ENCODE measurements at regions not wholly inside any gene's neighbourhood (a gene's known extent, or its start where the extent isn't known, plus 50 kb on each side); places are given as distances from the start of the nearest gene placed in this dataset.
A peak's percentile ranks its signal among the peaks of the same experiment; 100 is the strongest.

DNA sequence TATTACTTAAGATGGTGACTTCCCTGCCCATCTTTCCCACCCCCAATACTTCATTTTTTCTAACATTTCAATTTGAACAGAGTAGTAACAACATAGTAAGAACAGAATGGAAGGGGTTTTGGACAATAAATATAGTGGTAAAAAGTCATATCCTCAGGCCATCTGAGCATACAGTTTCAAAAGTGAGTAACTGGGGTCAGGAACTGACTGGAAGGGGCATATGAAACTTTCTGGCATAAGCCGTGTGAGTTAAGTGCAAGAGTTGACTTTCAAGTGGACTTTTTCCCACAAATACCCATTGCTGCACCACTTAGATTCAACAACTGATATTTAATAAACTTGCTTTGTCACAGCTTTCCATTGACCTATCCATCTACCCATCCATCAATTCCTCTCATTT is 153.5 kb upstream of the IL12A start:
- ATAC-seq (replicated peaks in 1 of 2) (no peak), DNase-seq (no peak)
- Mint-ChIP-seq H3K4me3 (no peak overlapping the region), H3K4me1 (ENCODE audit: low read depth) (no peaks in the 10 kb centered on the region), H3K9me3 (no peaks in the 10 kb centered on the region), H3K36me3 (ENCODE audit: insufficient read depth in 2 of 2) (no peaks in the 10 kb centered on the region), H3K27ac (no peak overlapping the region), H3K27me3 (ENCODE audit: low read depth) (peaks cover 6% of the 10 kb centered on the region)

DNA sequence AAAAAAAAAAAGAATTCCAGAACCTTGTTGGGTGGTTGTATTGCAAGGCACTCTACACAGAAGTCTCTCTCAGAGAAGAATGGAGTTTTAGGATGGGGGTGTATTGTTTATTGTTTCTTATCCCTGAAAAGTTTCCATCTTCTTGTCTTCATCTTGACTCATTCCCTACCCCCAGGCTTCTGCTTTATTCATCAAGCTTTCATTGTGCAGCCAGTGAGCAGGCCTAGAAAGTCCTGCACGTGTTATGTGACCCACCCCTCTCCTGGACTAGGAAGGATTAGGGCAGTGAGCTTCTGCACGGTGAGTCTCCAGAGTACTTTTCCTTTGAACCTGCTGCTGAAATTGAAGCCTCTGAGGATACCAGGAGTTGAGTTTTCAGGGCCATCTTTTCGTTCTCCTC is 150.9 kb upstream of the IL12A start:
- Mint-ChIP-seq H3K4me1 (ENCODE audit: low read depth) (no peaks in the 10 kb centered on the region), H3K36me3 (ENCODE audit: insufficient read depth in 2 of 2) (no peaks in the 10 kb centered on the region), H3K4me3 (no peak overlapping the region), H3K27me3 (ENCODE audit: low read depth) (peaks cover 26% of the 10 kb centered on the region), H3K9me3 (no peaks in the 10 kb centered on the region), H3K27ac (no peak overlapping the region)
- ATAC-seq (replicated peaks in 1 of 2) (no peak), DNase-seq (no peak)

DNA sequence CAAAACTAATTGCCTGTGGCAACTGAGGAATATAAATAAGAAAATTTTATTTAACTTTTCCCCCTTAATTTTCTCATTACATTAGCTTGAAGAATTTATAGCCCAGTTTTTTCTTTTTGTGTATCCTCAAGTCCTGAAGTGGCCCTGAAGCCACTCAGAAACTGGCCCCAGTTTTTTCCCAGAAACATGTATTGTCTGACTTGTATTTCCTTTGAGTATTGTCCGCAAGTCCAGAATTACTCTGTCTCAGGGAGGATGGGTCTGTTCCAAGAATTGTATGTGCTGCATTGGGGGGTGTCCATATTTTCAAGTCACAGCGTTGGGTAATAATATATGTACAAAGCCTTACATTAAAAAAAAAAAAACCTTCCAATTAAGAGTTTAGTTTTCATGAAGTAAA is 149.7 kb upstream of the IL12A start:
- DNase-seq (no peak), ATAC-seq (replicated peaks in 1 of 2) (no peak)
- Mint-ChIP-seq H3K27me3 (ENCODE audit: low read depth) (peaks cover 26% of the 10 kb centered on the region), H3K36me3 (ENCODE audit: insufficient read depth in 2 of 2) (no peaks in the 10 kb centered on the region), H3K4me3 (no peak overlapping the region), H3K9me3 (no peaks in the 10 kb centered on the region), H3K4me1 (ENCODE audit: low read depth) (no peaks in the 10 kb centered on the region), H3K27ac (no peak overlapping the region)

DNA sequence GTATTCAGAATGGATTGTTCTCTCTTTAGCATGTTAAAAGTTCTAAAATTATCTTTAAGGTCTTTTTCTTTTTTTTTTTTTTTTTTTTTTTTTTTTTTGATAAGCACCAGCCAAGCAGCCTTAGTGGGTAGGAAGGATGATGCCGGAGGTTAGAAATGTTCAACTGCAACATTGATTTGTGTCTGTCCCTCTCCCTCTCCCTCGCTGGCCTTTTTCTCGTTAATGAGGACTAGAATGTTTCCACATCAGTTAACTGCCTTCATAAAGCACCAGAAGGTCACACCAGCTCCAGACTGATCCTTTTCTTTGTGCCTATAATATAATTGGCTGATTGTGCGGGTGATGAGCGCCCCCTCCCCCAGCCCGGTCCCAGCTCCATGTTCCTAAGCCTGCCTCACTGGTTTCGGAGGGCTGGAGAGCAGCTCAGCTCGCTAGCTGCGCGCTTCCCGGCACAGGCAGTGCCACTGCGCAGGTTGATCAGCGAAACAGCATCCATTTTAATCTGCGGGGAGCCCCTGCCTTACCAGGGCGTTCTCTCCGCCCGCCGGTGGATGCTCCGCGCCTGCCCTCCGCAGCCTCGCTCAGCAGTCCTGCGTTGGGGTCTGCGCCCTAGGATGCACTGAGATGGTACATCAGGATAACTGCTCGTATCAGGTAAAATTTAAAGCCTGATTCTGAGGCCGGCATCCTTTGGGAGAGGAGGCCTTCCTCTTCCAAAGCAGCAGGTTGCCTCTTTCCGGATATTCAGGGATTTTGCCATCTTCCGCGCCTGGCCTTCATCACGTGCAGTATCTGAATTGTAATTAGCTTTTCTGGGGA is 148.9 kb upstream of the IL12A start, which contains the start of gene SCHIP1:
TSS of gene SCHIP1 (plus strand) at position 301 of the 819 bp plus-strand sequence.
- Mint-ChIP-seq H3K4me1 (ENCODE audit: low read depth) (no peaks in the 10 kb centered on the region), H3K9me3 (no peaks in the 10 kb centered on the region), H3K27me3 (ENCODE audit: low read depth) (peaks cover 27% of the 10 kb centered on the region), H3K27ac (no peak within 1 kb of the TSS), H3K36me3 (ENCODE audit: insufficient read depth in 2 of 2) (no peaks in the 10 kb centered on the region), H3K4me3 (peak within 1 kb of the TSS; percentile 54 to 63)
- ATAC-seq (replicated peaks in 1 of 2) (peak; percentile 41 to 63), DNase-seq (peak in 1 of 2 donors; percentile 13)

DNA sequence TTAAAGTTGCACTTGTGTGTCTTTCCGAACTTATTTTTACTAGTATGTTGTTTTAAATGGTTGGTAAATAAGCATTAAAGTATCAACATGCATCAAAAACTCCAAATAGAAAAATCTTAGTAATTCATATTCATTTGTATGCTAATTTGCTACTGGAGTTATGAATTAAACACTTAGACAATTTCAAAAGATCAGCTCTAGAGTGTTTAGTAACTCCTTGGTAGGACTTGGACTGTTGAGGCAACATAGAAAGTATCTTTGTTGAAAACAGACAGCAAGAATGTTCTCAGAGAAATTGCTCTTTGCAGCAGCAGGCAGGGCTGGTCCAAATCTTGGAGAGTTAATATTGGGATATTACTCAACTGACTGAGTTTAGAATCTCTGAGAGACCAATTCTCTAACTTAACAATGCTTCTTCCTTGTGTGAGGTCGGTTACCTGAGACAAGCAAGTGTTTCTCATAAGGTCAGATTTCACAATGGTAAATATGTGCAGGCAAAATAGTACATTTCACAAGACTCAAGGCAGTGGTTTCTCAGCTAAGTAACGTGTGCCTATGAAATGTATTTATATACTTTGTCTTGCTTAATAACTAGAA is 147.8 kb upstream of the IL12A start:
- Mint-ChIP-seq H3K4me3 (no peak overlapping the region), H3K27me3 (ENCODE audit: low read depth) (peaks cover 34% of the 10 kb centered on the region), H3K4me1 (ENCODE audit: low read depth) (no peaks in the 10 kb centered on the region), H3K36me3 (ENCODE audit: insufficient read depth in 2 of 2) (no peaks in the 10 kb centered on the region), H3K27ac (no peak overlapping the region), H3K9me3 (no peaks in the 10 kb centered on the region)
- ATAC-seq (replicated peaks in 1 of 2) = no peak
- no peak for DNase-seq

DNA sequence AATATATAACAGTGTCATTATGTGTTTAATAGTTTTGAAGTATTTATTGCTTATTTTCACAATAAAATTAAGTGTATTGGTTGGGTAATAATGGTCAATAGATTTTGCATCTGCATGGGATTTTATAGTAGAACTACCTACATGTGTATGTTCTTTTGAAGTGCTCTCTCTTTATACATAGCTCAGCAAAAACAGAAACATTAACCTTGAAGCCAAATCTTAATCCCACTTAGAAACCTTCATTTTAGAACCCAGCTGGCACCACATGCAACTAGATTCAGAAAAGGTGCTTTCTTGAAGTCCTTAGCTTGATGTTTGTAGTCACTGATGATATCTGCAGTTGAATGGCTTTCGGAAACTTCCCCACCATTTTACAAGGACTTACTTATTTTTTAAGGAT is 146.9 kb upstream of the IL12A start:
- Mint-ChIP-seq H3K9me3 (no peaks in the 10 kb centered on the region), H3K4me1 (ENCODE audit: low read depth) (no peaks in the 10 kb centered on the region), H3K36me3 (ENCODE audit: insufficient read depth in 2 of 2) (no peaks in the 10 kb centered on the region), H3K4me3 (no peak overlapping the region), H3K27me3 (ENCODE audit: low read depth) (peaks cover 34% of the 10 kb centered on the region), H3K27ac (no peak overlapping the region)
- ATAC-seq (replicated peaks in 1 of 2) (no peak), DNase-seq (no peak)

DNA sequence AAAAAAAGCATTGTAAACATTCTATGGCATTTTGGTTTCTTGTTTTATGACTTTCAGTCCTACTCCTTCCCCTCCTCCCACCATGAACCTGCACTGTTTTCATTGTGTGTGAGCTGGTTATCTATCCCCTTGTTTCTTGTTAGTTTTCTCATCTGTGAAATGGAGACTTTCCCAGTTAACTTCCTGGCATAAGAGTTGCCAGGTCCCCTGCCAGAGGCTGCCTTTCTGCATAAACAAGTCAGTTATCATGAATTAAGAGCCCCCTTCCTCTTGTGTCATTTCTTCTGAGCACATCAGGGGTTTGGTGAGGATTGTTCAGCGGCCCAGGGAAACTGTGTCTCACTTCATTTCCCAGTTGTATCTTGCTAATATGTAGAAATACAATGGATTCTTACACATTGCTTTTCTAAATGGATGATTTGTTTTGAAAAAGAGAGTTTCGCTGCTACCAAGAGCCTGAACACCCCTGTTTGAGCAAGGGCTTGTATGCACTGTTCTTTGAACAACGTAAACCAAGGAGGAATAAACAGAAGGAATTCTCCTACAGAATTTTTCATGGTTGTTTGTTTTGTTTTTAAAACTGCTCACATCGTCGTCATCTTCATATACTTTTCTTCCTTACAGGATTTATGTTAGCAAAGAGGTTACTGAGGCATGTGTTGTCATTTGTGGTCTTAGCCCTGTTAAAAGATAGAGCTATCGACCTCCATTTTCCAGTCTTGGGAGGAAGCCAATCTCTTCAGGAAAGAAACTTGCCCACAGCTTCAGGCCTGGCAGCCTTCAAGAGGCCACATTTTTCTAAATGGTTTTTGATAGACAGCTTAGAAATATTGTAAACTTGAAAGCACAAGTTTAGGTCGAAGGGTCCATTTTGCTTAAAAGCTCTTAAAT is 144.6 kb upstream of the IL12A start:
- Mint-ChIP-seq H3K27ac (no peak overlapping the region), H3K36me3 (ENCODE audit: insufficient read depth in 2 of 2) (no peaks in the 10 kb centered on the region), H3K4me3 (no peak overlapping the region), H3K27me3 (ENCODE audit: low read depth) (peaks cover 34% of the 10 kb centered on the region), H3K4me1 (ENCODE audit: low read depth) (no peaks in the 10 kb centered on the region), H3K9me3 (no peaks in the 10 kb centered on the region)
- DNase-seq (no peak), ATAC-seq (replicated peaks in 1 of 2) (no peak)

DNA sequence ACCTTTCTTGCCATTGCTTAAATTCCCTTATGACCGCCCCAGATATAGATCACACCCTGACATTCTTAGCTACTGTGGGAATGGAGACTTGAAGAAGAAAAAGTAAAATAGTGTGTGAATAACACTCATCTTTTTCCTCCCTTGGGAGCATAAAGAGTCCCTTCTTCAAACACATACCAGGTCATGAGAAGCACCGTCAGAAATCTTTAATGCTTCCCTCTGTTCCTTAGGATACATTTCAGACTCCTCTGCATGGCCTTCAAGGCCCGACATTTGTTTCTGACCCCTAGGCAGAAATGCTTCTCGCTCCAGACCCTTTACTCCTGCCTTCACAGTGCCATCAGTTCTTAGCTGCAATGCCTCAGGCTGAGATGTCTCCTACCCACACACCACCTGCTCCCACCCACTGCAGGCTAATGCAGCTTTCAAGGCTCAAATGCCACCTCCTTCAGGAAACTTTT is 143.8 kb upstream of the IL12A start:
- Mint-ChIP-seq H3K36me3 (ENCODE audit: insufficient read depth in 2 of 2) (no peaks in the 10 kb centered on the region), H3K4me1 (ENCODE audit: low read depth) (no peaks in the 10 kb centered on the region)
- no peak for ATAC-seq (replicated peaks in 1 of 2)

DNA sequence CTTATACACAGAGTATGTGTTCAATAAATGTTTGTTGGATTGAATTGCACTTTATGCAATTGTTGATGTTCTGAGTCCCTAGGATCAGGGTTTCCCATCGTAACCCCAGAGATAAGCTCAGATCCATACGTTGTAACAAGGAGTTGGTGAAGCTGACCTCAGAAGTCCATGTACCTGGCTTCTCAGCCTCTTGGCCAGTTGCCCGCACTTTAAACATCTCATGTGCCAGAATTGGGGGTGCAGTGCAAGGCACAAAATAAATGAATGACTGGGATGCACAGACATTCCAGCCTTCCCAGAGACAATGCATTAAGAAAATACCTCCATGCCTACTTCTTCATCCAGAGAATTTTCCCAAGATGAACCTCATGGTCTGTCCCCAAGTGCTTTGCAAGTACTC is 142.9 kb upstream of the IL12A start:
- Mint-ChIP-seq H3K9me3 (no peaks in the 10 kb centered on the region), H3K36me3 (ENCODE audit: insufficient read depth in 2 of 2) (no peaks in the 10 kb centered on the region), H3K27ac (no peak overlapping the region), H3K27me3 (ENCODE audit: low read depth) (peaks cover 22% of the 10 kb centered on the region), H3K4me1 (ENCODE audit: low read depth) (no peaks in the 10 kb centered on the region), H3K4me3 (no peak overlapping the region)
- DNase-seq = no peak
- no peak for ATAC-seq (replicated peaks in 1 of 2)

More for the DNA sequence above, 143.8 kb upstream of the IL12A start:
- H3K27me3 Mint-ChIP-seq (ENCODE audit: low read depth) = peaks cover 30% of the 10 kb centered on the region
- no peaks in the 10 kb centered on the region for H3K9me3 Mint-ChIP-seq
- no peak overlapping the region for H3K27ac Mint-ChIP-seq
- DNase-seq = no peak
- no peak overlapping the region for H3K4me3 Mint-ChIP-seq

DNA sequence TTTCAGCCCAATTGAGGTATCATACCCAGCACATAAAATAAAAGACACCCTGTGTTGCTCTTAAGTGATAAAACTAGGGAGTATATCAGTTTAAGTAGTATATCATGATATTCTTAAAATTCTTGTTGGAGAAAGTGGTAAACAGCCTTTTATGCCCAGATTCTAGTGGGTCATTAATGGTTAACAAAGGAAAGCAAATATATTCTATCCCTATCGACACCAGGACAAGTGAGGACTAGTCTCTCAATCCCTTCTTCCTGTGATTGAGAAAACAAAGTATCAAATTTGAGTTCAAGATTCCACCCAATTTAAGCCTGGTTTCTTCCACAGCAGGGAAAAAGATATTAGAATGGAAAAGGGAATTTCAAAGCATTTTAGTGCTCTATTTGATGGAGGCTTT is 142.4 kb upstream of the IL12A start:
- Mint-ChIP-seq H3K4me3 (no peak overlapping the region), H3K27me3 (ENCODE audit: low read depth) (peaks cover 17% of the 10 kb centered on the region), H3K9me3 (no peaks in the 10 kb centered on the region), H3K36me3 (ENCODE audit: insufficient read depth in 2 of 2) (no peaks in the 10 kb centered on the region), H3K4me1 (ENCODE audit: low read depth) (no peaks in the 10 kb centered on the region), H3K27ac (no peak overlapping the region)
- no peak for DNase-seq
- ATAC-seq (replicated peaks in 1 of 2) = no peak

DNA sequence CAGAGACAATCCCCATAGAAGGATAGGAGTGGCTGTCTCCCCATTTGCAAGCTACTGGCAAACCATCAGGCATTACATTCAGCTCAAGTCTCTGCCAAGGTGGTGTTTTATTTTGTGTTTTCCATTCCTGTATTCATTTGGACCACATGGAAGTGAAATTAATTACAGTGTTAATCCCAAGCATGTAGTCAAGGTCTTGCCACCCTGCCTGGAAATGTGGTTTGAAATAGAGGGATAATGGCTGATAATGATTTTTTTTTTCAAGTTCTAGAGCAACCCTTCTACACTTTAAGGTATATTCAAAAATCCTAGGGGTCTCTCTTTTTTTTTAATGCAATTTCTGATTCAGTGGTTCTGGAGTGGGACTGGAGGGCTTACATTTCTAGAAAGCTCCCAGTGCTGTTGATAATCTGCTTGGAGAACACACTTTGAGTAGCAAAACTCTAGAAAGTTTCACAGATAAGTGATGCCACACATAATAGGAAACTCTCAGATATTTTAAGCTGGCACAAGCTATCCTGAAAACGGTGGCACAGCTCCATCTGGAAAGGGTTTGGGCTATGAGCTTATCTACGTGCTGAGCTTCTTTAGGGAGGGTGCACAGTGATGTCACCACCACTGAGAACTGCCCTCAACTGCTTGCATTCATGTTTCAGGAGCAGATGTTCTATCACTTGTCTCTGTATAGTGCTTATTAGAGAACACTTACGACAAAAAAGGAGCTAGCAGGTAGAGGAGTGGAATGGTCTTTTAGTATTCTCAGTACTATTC is 140.1 kb upstream of the IL12A start:
- Mint-ChIP-seq H3K4me1 (ENCODE audit: low read depth) (no peaks in the 10 kb centered on the region), H3K9me3 (no peaks in the 10 kb centered on the region), H3K4me3 (no peak overlapping the region), H3K36me3 (ENCODE audit: insufficient read depth in 2 of 2) (no peaks in the 10 kb centered on the region), H3K27ac (no peak overlapping the region), H3K27me3 (ENCODE audit: low read depth) (peaks cover 17% of the 10 kb centered on the region)
- no peak for ATAC-seq (replicated peaks in 1 of 2)
- no peak for DNase-seq

DNA sequence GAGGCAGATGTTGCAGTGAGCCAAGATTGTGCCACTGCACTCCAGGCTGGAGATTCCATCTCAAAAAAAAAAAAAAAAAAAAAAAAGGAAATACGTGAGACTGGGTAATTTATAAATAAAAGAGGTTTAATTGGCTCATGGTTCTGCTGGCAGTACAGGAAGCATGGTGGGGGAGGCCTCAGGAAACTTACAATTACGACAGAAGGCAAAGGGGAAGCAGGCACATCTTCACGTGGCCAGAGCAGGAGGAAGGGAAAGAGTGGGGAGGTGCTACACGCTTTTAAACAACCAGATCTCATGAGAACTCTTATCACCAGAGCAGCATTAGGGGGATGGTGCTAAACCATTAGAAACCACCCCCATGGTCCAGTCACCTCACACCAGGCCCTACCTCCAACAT is 138.2 kb upstream of the IL12A start:
- no peak overlapping the region for H3K27ac Mint-ChIP-seq
- H3K36me3 Mint-ChIP-seq (ENCODE audit: insufficient read depth in 2 of 2) = no peaks in the 10 kb centered on the region
- no peaks in the 10 kb centered on the region for H3K9me3 Mint-ChIP-seq
- DNase-seq = no peak
- H3K4me3 Mint-ChIP-seq = no peak overlapping the region
- ATAC-seq (replicated peaks in 1 of 2) = no peak
- no peaks in the 10 kb centered on the region for H3K4me1 Mint-ChIP-seq (ENCODE audit: low read depth)
- peaks cover 9% of the 10 kb centered on the region for H3K27me3 Mint-ChIP-seq (ENCODE audit: low read depth)

Measured in activated T-cell treated with anti-CD3 and anti-CD28 coated beads, Interleukin-2, amount 50 U/mL, for 72 hours (primary cell).